IMR-90 (cell line): ENCODE measurements at regions not wholly inside any gene's neighbourhood (a gene's known extent, or its start where the extent isn't known, plus 50 kb on each side); places are given as distances from the start of the nearest gene placed in this dataset.

Experiments
- POLR2A ChIP-seq: IDR thresholded peaks from 2 replicates; pipeline ENCODE4 v1.6.1; 2012; ENCODE audit warnings: mild to moderate bottlenecking, low read depth, low read length
- RAD21 ChIP-seq: IDR thresholded peaks from 2 replicates; pipeline ENCODE4 v1.6.1; 2012; ENCODE audit warnings: low read length, improper control_type of control experiment
- USF2 ChIP-seq: fragments of 150-350 bp; IDR thresholded peaks from 2 replicates; pipeline ENCODE4 v1.6.1; 2017; ENCODE audit warnings: mild to moderate bottlenecking, antibody characterized with exemption, low read length, low read depth
- TF ChIP-seq, protein P1 (sequence below): conservative IDR thresholded peaks from 2 replicates; pipeline ENCODE4 v1.5.1; 2012; ENCODE audit warnings: mild to moderate bottlenecking, low read depth, low read length, improper control_type of control experiment

DNA sequence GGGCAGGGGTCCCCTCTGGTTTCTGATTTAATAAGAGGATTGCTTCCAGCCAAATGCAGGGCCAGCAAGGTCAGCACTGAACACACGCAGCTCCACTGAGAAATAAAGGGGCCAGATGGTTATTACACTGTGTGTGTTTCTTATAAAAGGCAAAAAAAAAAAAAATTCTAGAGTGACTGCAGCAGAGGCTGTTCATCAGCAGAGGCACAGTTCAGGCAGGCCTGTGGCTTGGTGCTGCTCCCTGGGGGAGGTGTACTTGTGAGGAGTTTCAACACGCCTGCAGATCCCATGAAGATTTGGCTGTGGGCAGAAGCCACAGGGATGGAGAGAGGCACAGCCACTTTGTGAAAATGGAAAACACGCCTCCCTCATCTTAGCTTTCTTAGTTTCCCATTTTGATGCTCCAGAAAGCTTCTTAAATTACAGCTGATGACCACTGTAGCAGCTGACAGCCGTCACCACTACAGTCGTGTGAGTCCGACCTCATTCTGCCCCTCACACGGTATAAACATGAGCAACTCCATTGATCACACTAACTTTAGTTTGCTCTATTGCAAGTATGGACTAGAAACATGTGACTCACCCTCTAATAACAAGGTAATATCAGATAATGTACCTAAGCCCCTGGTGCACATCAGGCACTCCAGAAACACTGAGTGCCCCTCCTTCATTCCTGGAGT, 726.5 kb upstream of the RAB6C start:
- no peak for TF ChIP-seq POLR2A
- TF ChIP-seq, protein P1, sequence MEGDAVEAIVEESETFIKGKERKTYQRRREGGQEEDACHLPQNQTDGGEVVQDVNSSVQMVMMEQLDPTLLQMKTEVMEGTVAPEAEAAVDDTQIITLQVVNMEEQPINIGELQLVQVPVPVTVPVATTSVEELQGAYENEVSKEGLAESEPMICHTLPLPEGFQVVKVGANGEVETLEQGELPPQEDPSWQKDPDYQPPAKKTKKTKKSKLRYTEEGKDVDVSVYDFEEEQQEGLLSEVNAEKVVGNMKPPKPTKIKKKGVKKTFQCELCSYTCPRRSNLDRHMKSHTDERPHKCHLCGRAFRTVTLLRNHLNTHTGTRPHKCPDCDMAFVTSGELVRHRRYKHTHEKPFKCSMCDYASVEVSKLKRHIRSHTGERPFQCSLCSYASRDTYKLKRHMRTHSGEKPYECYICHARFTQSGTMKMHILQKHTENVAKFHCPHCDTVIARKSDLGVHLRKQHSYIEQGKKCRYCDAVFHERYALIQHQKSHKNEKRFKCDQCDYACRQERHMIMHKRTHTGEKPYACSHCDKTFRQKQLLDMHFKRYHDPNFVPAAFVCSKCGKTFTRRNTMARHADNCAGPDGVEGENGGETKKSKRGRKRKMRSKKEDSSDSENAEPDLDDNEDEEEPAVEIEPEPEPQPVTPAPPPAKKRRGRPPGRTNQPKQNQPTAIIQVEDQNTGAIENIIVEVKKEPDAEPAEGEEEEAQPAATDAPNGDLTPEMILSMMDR: no peak
- no peak for TF ChIP-seq USF2
- no peak for TF ChIP-seq RAD21
